MM.1S (cell line): ENCODE measurements at regions not wholly inside any gene's neighbourhood (a gene's known extent, or its start where the extent isn't known, plus 50 kb on each side); places are given as distances from the start of the nearest gene placed in this dataset.
"Not testable (repeated sequence)": the region's sequence is repeated elsewhere in the genome, so short reads cannot be mapped to it uniquely, and the experiment has no call there.

ENCODE experiments used
- CTCF ChIP-seq: fragments of 300-600 bp; sonication (generic); IDR thresholded peaks from 2 replicates; pipeline ENCODE4 v1.5.1; 2016; ENCODE audit warnings: antibody characterized with exemption, low read length, mixed read lengths
- EZH2phosphoT487 ChIP-seq: fragments of 300-600 bp; sonication (generic); IDR thresholded peaks from 2 replicates; pipeline ENCODE4 v1.6.1; 2018; ENCODE audit warnings: antibody characterized with exemption, low read length

- not testable (repeated sequence) for TF ChIP-seq CTCF, EZH2phosphoT487
These were observed 290.3 kb downstream of the CNTNAP3B start for GRCh38 chr9:41838953-41839352.
